GM19035 (cell line): ENCODE measurements at regions not wholly inside any gene's neighbourhood (a gene's known extent, or its start where the extent isn't known, plus 50 kb on each side); places are given as distances from the start of the nearest gene placed in this dataset.

Experiments
- ATAC-seq: cut with Tn5 transposase; IDR thresholded peaks from one replicate; pipeline ENCODE4 v1.9.1; 2021; ENCODE audit not compliant: unreplicated experiment

DNA sequence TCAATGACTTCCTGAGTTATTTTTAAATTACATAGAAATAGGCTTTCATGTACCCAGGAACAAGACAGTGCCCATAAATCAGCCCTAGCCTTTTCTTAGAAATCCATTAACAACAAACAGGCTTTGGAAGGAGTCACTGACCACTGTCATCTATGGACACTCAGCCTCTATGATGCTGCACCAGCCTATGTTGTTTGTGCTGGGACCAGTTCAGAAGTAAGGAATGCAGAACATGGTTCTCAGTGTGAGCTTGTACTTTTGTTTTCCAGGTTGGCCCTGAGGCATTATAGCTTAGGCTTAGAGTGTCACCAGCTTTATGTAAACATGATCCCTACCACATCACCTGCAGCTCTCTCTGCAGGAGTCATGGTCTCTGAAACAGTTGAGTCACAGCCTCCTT lies 335.7 kb upstream of the CDH7 start:
- ATAC-seq, result no peak

DNA sequence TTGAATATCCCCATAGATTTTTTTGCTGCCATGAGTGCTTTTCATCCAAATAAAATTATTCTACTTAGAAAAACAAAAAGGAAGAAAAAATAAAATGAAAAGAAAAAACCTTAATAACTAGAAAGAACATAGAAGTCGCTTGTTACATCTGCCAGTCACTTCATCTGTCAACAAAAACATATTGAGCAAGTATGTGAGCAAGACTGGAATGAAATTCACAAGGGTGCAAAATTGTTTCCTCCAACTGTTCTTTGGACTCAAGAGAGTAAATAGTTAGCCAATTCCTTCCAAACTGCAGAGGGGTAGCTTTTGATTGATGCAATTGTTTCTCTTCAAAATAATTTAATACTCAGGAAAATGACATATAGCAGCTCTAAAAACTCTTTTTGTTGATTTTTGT lies 336.3 kb upstream of the CDH7 start:
- no peak for ATAC-seq

DNA sequence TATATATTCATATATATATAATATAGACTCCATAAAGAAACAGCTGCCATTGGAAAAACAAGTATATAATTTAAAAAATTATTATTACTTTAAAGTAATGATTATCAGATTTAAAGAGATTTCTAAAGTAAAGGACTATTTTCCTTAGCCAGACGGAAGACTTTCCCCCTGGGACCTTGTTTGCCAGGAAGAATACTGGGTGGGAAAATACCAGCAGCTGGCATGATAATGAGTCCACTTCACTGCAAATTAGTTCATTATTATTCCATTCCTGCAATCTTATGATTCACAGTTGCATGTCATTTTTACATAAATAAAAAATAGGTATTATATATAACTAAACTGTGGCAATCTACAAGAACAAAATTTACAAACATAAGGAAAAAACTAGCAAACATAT lies 339.8 kb upstream of the CDH7 start:
- no peak for ATAC-seq

DNA sequence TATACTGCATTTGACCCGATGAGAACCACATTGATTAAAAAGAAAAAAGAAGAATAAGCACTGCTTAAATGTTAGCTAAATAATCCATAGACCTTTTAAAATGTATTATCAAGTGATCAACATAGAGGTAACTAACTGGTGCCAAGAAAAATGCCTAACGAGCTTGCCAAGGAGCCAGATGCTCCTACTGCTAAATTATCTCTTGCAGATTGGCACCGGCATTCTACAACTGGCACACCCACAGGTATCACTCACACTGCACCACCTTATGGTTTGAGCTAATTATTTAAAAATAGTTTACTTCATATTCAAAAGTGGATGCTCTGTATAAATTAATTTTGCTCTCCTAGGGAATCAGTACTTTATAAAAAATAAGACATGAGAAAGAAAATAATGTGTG lies 341.6 kb upstream of the CDH7 start:
- ATAC-seq, result no peak

DNA sequence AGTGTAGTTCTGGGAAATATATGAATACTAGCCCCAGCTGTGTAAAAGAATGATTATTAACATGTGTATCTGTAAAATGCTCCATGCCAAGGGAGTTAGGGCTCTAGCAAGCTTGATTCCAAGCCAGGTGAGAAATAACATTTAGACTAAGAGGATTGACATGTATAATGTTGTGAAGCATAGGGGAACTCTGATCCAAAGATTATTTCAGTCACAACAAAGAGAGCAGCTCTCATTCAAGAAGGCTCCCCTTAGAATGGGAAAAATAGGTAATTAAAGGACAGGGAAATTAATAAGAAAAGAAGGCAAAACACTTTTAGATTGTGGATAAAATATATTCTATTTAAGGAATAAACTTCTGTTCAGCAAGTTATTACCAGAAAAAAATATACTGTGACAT lies 347.3 kb upstream of the CDH7 start:
- no peak for ATAC-seq

DNA sequence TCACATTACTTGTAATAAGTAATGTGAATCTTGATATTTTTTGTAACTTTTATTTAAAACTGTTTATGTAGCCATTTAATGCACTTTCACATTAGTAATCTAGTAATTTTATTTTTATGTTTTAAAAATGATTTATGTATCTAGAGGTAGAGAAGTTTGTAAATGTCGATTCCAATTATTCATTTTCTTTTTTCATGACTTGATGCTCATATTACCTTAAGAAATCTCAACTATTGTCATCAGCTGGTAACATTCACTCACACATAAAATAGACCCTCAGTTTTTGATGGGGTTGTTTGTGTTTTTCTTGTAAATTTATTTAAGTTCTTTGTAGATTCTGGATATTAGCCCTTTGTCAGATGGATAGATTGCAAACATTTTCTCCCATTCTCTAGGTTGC lies 351.7 kb upstream of the CDH7 start:
- no peak for ATAC-seq

DNA sequence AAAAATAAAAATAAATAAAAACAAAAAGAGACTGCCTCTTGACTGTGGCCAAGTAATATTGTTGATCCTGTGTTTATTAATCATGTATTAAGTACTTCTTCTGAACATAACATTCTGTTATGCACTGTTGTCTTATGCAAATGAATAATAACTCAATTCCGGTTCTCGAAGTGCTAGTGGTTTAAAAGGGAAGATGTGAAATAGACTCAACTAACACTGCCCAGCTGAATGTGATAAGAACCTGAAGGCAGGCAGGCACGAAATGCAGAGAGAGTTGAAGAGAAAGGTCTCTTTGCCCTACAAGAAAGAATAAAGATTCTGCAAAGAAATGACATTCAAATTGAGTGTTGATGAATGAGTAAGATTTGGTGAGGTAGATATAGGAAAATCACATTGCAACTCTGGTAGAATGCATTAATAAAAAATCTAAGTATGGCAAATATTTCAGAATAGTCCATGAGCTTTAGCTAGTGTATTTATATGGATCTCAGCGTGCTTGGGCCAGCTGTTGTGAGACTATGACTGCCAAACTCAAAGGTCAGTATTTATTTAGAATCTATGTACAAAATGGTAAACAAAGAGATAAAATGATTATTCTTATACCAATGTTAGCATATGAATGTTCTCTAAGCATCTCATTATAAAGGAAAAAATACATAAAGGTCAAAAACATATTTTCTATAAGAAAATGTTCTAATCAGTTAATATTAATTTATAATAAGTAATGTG lies 352.3 kb upstream of the CDH7 start:
- ATAC-seq, result no peak

DNA sequence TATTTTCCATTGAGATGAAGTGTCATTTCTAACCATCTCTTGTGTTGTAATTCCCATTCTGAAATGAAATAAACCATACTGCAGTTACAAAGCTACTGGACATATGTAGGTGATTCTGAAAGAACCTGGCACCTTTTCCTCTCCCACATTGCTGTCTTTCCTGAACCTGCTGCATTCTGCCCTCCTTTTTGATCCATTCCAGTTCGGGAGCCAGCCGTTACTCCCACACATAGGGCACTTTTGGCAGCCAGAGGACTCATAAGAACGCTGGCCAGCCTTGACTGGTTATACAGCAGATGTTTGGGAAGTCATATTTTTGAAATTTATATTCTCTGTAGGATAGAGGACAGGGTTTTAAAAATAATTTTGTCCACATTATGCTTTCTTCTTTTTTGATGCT lies 369.8 kb upstream of the CDH7 start:
- ATAC-seq, result no peak

DNA sequence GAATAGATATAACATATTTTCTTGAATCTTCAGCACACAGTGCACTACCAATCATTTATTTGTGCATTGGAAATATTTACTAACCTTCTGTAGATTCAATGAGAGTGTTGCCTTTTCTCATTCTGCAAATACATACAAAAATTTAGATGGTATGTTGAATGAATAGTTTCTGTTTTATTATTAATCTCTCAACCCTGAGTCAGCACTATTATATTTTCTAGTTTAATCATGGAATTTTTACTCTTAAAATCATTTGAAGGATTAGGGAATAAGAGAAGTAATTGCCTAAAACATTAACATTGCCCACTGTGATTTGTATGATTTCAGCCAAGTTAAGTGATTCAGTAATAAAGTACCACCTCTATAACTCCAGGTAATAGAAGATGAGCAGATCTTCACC lies 370.2 kb upstream of the CDH7 start:
- ATAC-seq, result no peak

DNA sequence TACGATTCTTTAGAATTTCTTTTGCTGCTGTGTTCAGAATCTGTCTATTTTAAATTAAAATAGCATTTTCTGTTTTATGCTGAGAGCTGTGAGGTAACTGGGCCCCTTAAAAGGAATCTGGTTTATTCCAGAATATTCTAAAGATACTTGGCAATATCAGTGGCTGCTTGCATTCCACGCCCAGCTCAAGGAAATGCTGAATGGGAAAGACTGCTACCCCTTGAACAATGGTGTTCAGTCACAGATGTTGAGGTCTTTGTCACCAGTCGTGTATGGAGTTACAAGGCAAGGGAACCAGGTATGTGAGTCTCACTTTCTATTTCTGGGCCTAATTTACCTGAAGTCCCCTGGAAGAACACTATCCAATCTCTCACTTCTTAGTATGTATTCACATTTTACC lies 377.9 kb upstream of the CDH7 start:
- no peak for ATAC-seq

DNA sequence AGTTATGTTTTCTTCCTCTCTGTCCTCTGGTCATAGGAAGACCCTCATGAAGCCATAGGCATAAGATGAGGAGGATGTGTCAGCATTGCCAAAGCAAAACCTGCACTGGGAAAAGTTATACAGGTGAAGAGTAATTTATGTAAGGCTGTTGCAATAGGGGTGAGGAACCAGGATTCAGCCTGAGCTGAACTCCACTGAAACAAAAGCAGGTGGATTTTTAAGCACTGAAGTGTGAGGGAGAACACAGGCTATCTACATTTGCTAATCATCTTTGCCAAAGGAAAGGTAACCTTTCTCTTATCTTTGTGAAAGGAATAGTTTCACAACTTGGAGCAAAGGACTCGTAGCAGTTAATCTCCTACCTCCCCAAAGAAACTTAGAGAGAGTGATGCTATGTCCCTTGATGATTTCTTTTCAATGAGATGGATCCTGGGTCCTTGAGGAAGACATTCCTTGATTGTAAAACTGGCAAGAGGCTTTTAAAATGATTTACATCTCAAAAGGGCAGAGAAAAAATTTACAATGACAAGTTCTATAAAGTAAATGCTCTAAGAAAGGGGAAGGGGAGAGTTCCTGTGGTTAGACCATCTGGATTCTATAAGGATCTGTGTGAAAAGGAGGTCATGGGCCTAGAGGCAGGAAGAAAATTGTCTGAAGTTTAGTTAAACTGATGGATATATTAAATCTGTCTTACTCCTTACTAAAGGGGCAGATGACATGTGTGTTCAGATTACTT lies 385.4 kb upstream of the CDH7 start:
- no peak for ATAC-seq

DNA sequence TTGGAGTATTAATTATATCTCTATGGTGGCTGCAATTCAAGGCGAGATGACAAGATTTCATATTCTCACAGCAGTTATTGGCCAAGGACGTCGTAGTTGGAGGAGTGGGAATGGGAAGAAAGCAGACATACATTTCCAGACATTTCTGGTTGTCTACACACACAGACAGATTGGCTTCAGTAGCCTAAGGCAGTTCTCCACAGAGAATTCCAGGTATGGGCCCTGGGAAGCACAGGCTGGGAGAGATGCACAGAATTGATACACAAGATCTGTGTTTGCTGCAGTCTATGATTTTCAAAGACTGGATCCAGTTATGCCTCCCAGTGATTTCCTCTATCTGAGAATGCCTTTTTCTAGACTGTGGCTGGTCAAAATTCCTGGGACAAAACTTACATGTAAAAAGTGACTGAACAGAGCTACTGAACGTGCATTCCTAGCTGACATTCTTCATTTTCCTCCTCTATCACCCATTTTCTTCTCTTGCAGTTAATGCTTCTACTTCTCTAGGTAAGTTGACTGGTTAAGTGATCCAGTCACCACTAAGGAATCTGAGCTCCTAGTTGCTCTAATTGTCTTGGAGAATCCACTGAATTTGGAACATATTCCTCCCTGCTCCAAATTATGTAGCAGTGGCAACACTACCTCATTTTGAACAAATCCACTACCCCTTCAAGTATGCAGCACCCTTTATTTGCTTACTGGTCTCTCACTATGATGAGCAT lies 386.7 kb upstream of the CDH7 start:
- ATAC-seq, result no peak

DNA sequence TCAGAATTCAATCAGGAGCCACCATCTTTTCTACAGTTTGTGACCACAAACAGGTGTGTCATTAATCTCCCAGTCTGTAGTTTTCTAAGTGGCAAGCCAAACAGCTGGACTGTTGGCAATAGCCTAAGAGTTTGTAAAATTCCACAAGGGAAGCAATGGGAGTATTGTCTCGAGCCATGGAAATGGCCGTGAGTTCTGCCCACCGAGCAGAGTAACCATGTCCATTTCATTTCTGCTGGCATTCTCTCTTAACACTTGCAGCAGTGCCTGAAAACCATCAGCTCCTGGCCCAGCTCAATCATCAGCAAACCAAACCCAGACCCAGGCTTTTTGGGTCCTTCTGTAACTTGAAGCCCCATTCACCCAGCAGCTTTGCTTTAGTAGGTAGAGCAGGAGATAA lies 387.8 kb upstream of the CDH7 start:
- no peak for ATAC-seq

DNA sequence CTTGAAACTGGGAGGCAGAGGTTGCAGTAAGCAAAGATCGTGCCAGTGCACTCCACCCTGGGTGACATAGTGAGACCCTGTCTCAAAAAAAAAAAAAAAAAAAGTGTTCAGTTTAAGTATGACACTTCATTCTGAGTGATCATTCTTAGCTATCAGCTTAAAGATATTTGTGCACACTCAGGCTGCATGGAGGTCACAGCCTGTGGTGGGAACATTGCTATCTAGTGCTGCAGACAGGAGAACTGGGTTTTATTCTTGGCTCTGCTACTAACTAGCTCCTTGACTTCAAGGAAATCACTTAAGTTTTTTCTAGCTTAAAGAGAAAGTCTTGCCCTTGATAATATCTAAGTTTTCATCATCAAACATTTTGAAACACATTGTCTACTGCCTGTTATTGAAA lies 391.3 kb upstream of the CDH7 start:
- ATAC-seq, result no peak

DNA sequence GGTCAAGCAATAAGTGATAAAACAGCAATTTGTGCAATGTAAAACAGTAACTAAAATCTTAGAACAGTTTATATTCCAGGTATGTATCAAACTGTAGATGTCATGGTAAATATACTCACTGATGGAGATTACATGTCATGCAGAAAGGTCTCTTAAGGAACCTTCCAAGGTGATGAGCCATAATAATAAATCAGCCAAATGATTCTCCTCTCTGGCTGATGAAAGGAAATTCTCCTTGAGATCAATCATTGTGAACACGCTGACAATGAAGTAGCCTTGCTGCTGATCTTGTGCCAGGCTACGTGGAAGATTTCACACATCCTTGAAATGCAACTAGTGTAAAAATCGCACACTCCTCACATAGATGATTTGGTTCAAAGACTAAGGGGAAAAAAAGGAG lies 392.5 kb upstream of the CDH7 start:
- ATAC-seq, result no peak

DNA sequence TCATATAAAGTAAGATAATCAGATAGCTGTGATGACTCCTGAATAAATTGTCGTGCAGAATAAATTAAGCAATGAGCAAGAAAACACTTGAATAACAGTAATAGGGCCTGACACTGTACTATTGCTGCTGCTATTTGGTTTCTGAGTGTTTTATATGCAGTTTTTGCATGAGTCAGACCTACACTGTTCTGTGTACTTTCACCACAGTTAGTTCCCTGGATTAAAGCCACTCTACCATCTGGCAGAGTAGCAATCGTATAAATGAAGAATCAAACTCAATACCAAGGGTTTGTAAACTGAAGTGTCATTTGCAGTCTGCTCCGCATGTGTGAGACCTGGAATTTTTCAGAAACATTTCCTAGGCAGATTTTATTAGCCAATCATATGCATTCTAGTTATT lies 398.6 kb upstream of the CDH7 start:
- ATAC-seq, result no peak

DNA sequence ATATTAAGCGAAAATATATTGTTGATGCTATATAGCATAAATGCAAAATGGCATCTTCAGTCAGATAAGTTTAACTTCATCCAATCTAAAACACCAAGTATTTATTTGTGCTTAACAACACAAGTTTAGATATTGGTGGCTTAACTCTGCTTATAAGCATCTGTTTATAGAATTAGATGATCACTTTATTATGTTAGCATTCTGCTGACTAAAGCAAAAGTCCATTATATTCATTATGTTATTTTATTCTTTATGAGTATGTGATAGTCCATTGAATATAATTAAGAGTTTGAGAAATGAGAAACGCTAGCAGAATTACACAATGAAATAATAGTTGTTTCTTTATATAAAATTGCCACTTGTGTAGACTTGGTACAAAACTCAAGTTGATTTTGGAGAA lies 401.2 kb upstream of the CDH7 start:
- ATAC-seq, result no peak

DNA sequence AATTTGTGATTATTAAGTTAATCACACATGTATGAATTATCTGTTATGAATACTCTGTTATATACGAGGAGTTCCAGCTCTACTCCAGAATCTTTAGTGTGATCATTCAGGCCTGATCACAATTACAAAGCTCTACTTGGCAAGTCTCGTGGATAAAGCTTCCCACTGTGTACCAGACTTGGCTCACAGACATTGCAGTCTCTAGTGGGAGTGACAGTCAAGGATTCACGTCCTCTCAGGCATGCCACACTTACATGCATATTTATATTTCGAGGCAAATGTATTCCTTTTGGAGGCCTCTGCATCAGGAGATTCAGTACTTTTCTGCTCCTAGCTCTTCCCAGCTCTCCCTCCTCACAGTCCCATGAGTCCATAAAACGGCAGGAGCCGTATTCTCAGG lies 403.4 kb upstream of the CDH7 start:
- no peak for ATAC-seq

DNA sequence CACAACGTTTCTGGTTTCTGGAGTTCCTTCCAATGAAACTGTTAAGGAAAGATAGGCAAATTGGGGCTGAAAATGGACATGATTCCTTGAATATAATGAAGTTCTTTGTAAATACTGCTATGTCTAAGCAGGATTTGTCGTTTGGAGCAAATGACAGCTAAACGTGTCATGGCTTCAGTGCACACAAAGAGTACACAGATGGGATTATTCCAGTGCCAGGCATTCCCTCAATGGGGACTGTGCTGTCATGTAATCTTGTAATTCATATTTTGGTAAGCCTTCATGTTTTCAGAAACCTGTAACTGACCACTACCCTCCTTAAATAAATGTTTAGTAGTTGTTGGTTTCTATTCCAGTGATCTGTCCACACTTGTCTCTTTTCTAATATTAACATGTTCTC lies 404.7 kb upstream of the CDH7 start:
- ATAC-seq, result no peak

DNA sequence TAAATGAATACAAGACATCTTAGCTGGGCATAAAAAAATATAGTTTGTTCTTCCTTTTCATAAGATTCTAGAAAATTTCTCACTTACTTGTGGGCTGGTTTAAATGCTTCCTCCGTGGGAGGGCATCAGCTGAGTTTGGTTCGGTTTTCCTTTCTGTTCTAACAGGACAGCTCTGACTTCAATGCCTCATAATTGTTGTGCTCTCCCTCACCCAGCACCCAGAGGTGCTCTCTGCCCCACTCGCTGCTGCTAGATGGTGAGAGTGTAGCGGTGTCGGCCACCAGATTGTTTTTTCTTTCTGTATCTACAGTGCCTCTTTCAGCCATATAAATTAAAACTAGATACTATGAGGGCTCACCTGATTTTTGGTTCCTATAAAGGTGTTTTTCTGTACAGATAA lies 407.2 kb upstream of the CDH7 start:
- ATAC-seq, result no peak

DNA sequence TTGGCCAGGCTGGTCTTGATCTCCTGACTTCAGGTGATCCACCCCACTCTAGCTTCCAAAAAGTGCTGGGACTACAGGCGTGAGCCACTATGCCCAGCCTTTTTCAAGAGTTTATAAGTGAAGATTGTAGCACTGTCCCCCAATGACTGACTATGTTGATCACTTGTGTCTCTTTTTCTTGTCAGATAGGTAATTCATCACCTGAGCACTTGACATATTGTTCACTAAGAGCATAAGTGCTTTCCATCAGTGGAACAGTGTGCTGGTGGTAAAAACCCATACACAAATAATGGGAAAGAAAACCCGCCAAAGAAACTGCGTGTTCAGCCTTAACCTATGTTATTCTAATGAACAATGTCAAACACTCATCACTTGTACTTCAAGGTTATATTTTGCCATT lies 414.4 kb upstream of the CDH7 start:
- ATAC-seq, result no peak

DNA sequence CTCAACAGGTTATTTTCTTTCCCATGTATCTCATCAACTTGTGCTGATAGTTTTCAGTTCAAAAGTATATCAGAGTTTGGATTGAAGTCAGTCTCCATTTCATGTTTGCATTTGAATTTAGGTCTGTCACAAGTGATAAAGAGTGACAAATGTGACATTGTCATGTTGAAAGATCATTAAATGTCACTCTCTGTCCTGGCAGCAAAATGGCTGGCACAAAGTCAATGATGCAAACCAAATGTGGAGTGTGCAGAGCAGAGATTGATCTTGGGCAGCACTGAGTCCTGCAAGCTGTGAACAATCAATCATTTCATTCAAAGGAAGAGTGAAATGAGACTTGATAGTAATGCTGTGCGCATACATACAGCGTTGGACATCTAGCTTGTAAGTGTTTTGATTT lies 421.8 kb upstream of the CDH7 start:
- no peak for ATAC-seq
